Cardiac muscle cell (in vitro differentiated cells and primary cell): ENCODE measurements at regions not wholly inside any gene's neighbourhood (a gene's known extent, or its start where the extent isn't known, plus 50 kb on each side); places are given as distances from the start of the nearest gene placed in this dataset.
"Not testable (repeated sequence)": the region's sequence is repeated elsewhere in the genome, so short reads cannot be mapped to it uniquely, and the experiment has no call there.

Experiments
- DNase-seq, 2 donors: peaks; one replicate each; pipeline versions ENCODE4 v3.0.0 to v3.0.0-alpha.2; 2010 to 2017; ENCODE audit warnings: low read depth in 1 of 2, low spot score in 1 of 2
- H3K27ac ChIP-seq: fragments of 200-600 bp; sonication (generic); 2 replicates; pipeline ENCODE4 v1.5.1; 2016
- H3K27me3 ChIP-seq: fragments of 200-600 bp; sonication (generic); 2 replicates; pipeline ENCODE4 v1.6.0; 2016; ENCODE audit warnings: control low read depth
- H3K36me3 ChIP-seq: fragments of 200-600 bp; sonication (generic); 2 replicates; pipeline ENCODE4 v1.5.1; 2016; ENCODE audit warnings: control low read depth
- H3K4me1 ChIP-seq: fragments of 200-600 bp; sonication (generic); 2 replicates; pipeline ENCODE4 v1.8.1; 2017; ENCODE audit warnings: low read depth, mild to moderate bottlenecking, mixed run types
- H3K4me3 ChIP-seq: fragments of 200-600 bp; sonication (generic); 2 replicates; pipeline ENCODE4 v1.5.1; 2016; ENCODE audit warnings: mild to moderate bottlenecking
- H3K9me3 ChIP-seq: fragments of 200-600 bp; sonication (generic); 2 replicates; pipeline ENCODE4 v1.5.1; 2017; ENCODE audit warnings: low read depth, mild to moderate bottlenecking, control low read depth
- CTCF ChIP-seq: IDR thresholded peaks from 2 replicates; pipeline ENCODE4 v1.5.1; 2012; ENCODE audit warnings: low read depth, mild to moderate bottlenecking, low read length

GRCh38 chr4:42767669-42768068, 110.8 kb upstream of the ATP8A1 start:
- DNase-seq = no peak
- Histone ChIP-seq H3K9me3 (no peaks in the 10 kb centered on the region), H3K4me1 (no peaks in the 10 kb centered on the region), H3K4me3 (no peak overlapping the region), H3K27me3 (no peaks in the 10 kb centered on the region), H3K27ac (no peak overlapping the region), H3K36me3 (no peaks in the 10 kb centered on the region)
- no peak for TF ChIP-seq CTCF

- H3K4me3 ChIP-seq = no peak overlapping the region
- H3K9me3 ChIP-seq = no peaks in the 10 kb centered on the region
- no peaks in the 10 kb centered on the region for H3K36me3 ChIP-seq
- TF ChIP-seq CTCF = no peak
- no peak overlapping the region for H3K27ac ChIP-seq
- no peak for DNase-seq
- H3K27me3 ChIP-seq = no peaks in the 10 kb centered on the region
- H3K4me1 ChIP-seq = no peaks in the 10 kb centered on the region
These were observed 104.9 kb upstream of the ATP8A1 start for GRCh38 chr4:42761804-42762203.

- not testable (repeated sequence) for H3K9me3 ChIP-seq, H3K36me3 ChIP-seq, H3K27ac ChIP-seq, DNase-seq, H3K4me1 ChIP-seq, H3K27me3 ChIP-seq, H3K4me3 ChIP-seq
These were observed 98.1 kb upstream of the ATP8A1 start for GRCh38 chr4:42754965-42755364.

- Histone ChIP-seq H3K4me1 (no peaks in the 10 kb centered on the region), H3K27ac (no peak overlapping the region), H3K36me3 (no peaks in the 10 kb centered on the region), H3K4me3 (no peak overlapping the region), H3K9me3 (no peaks in the 10 kb centered on the region), H3K27me3 (no peaks in the 10 kb centered on the region)
- no peak for DNase-seq
- no peak for TF ChIP-seq CTCF
These were observed 94.7 kb upstream of the ATP8A1 start for GRCh38 chr4:42751587-42751986.

- Histone ChIP-seq H3K27ac (no peak overlapping the region), H3K4me1 (no peaks in the 10 kb centered on the region), H3K27me3 (no peaks in the 10 kb centered on the region), H3K36me3 (no peaks in the 10 kb centered on the region), H3K9me3 (no peaks in the 10 kb centered on the region), H3K4me3 (no peak overlapping the region)
- TF ChIP-seq CTCF = no peak
- no peak for DNase-seq
These were observed 94.0 kb upstream of the ATP8A1 start for GRCh38 chr4:42750856-42751255.

- Histone ChIP-seq H3K4me1 (no peaks in the 10 kb centered on the region), H3K36me3 (no peaks in the 10 kb centered on the region), H3K4me3 (no peak overlapping the region), H3K27ac (no peak overlapping the region), H3K9me3 (no peaks in the 10 kb centered on the region), H3K27me3 (no peaks in the 10 kb centered on the region)
- peak in 1 of 2 donors; percentile 45 for DNase-seq
- no peak for TF ChIP-seq CTCF
These were observed 93.2 kb upstream of the ATP8A1 start for GRCh38 chr4:42750091-42750490.
